HG02981 (cell line): ENCODE measurements at regions not wholly inside any gene's neighbourhood (a gene's known extent, or its start where the extent isn't known, plus 50 kb on each side); places are given as distances from the start of the nearest gene placed in this dataset.

ENCODE experiments used
- ATAC-seq: cut with Tn5 transposase; IDR thresholded peaks from one replicate; pipeline ENCODE4 v1.9.1; 2021; ENCODE audit warnings: mild to moderate bottlenecking, moderate library complexity; ENCODE audit not compliant: unreplicated experiment

DNA sequence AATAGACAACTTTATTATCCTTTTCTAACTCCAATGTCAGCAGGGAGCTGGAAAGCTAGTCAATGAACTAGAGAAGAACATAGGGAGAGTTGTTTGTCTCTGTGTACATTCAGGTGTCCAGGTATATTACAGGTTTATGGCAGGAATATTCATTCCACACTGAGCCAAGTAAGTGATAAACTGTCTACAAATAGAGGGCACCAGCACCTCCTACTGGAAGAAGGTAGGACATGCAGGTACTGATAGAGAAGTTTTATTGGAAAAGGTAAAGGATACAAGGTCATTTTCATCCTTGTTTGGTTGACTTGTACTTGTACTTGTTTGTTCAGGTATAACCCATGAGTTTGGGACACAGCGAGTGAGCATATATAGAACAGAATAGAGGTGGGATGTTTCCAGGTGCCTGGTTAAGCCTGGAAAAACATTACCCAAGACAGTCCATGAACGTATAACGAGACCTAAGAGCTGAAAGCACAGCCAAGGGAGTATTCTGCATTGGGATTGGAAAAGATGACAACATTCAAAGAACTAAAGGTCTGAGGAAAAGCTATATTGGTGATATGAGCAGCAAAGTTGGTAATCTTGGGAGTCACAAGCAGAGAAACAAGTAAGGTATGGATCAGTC, 61.4 kb upstream of the PPP1R3C start:
- no peak for ATAC-seq

DNA sequence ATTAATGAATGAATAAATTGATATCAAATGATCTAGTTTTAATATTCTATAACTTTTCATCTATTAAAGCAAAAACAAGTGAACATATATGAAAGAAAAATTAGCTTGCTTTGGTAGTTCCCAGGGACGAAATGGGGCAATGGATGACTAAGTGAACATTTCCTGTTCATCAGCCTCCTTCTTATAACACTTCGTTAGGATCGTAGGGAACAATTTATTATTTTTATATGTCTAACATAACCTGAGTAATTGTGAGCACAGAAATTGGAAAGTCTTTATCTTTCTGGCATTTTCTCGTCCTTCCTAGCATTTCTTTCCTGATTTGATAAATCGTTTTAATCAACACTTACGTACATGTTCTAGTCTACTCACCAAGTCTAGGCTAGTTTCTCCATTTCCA, 59.1 kb upstream of the PPP1R3C start:
- ATAC-seq, result no peak

DNA sequence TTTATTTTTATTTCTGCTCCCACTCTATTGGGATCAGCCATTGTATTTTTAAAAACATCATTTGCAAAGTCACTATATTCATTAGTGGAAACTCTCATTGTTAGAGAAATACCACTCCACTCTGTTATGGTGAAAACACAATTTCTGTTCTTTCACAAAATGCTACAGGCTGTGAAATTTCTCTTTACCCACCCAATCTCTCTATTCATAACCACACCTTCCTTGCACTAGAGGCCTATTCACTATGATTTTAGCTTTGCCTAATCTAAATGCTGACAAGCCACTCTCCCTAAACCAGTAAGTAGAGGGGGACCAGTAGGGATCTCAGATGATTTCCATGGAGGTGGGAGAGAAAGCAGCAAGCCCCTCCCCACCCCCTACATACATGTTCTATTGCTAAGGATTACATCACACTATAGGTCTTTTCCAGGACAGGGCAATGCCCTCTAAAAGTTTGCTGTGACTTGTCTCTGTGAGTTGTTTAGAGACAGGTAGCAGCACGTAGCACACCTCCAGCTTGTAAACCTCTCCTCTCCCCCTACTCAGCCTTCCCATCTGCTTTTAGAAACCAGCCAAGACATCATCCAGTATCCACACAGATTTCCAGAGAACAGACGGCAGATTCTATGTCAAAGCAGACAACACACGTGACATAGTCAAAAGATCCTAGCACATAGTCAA, 58.3 kb upstream of the PPP1R3C start:
- no peak for ATAC-seq

DNA sequence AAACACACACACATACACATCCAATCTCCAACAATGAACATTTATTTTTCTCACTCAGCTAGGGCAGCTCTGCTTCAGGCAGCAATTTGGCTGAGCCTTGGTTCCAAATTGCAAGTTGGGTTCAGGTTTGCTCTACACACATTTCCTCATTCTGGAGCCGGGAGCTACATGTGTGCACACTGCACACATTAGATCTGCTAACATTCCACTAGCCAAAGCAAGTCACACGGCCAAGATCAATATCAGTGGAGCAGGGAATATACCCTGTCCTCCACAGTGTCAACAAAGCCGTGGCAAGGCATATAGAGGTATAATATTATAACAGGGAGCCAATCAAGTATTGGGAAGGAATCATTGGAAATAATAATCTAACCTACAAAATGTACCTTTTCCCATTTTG, 57.5 kb upstream of the PPP1R3C start:
- ATAC-seq, result no peak

DNA sequence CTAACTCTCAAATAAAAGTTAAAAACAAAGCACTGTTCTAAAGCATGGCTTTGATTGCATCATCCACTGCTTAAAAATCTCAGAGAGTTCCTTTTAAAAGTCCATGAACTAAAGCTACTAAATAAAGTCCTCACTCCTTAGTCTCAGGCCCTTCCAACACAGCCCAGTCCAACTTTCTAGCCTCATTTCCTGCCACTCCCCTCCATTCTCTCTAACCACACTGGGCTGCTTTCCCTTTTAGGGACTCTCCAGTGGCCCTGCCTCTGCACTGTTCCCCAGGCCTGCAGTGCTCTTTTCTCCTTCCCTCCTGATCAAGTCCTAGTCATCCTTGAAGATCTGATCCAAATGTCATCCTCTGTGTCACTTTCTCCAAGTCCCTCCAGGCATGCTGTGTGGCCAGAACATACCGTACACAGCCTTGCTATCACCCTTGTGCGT, 56.9 kb upstream of the PPP1R3C start:
- ATAC-seq, result no peak

DNA sequence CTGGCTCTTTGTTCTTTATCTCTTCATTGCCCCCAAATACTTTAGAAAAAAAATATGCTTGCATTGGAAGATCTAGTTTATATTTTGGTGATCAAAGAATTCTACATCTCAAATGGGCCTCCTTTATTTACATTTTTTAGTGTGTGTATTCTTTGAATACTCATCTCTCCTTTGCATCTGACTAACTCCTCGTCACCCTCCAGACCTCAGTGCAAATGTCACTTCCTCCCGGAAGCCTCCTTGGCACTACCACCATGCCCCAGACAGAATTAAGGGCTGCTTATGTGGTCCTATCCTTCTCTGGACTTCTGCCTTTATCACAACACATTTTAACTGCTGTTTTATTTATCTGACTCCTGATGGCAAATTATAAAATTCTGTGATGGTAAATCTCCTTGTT, 52.0 kb upstream of the PPP1R3C start:
- no peak for ATAC-seq

DNA sequence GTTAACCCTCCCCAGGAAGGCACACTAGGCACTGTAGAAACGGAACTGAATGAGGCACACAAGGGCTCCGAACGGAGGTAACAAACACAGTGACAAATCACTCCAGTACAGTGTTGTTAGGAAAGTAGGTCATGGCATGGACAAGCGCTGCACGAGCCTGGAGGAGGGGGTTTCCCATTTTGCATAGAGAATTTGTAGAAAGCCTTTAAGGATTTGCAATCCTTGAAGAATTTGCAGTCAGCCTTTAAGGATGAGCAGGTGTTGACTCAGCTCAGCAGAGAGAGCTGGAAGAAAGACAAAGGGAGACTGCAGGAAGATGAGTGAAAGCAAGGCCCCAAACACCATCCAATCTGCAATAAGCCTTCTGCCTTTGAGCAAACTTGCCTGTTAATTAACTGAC, 51.1 kb upstream of the PPP1R3C start:
- no peak for ATAC-seq

DNA sequence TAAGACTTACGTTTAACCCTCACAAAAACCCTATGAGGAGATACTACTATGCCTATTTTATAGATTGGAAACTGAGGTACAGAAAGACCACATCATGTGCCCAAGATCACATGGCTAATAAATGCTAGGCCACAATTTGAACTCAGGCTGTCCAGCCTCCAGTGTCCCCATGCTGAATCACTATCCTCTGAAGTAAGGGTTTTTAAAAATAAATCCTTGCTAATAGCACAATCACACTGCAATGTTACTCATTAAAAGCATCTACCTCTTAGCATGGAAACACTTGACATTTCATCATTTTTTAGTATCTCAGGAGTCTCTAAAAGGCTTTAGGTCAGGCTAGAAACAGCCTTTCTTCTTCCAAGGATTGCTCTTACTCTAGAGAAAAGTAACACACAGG, 50.0 kb upstream of the PPP1R3C start:
- ATAC-seq, result no peak
